ENCODE measurements at regions not wholly inside any gene's neighbourhood (a gene's known extent, or its start where the extent isn't known, plus 50 kb on each side); places are given as distances from the start of the nearest gene placed in this dataset.

GRCh38 chr14:55761651-55762050, 181.6 kb downstream of the KTN1 start:
- no peak for DNase-seq (ENCODE audit: extremely low spot score)
- TF ChIP-seq FOXM1 (IDR thresholded peaks at IDR 0.05; ENCODE audit: borderline replicate concordance) (no peak), ELF4 (IDR thresholded peaks at IDR 0.05) (no peak), LEF1 (IDR thresholded peaks at IDR 0.05; ENCODE audit: borderline replicate concordance) (no peak), L3MBTL2 (conservative IDR thresholded peaks at IDR 0.05) (no peak), SP1 (IDR thresholded peaks at IDR 0.05) (no peak), ARNT (IDR thresholded peaks at IDR 0.05) (no peak), TARDBP (IDR thresholded peaks at IDR 0.05) (no peak), CTBP1 (IDR thresholded peaks at IDR 0.05; ENCODE audit: borderline replicate concordance) (no peak), FOXK2 (IDR thresholded peaks at IDR 0.05) (no peak), SUZ12 (IDR thresholded peaks at IDR 0.05) (no peak), HDGF (IDR thresholded peaks at IDR 0.05; ENCODE audit: borderline replicate concordance) (no peak), ZNF384 (IDR thresholded peaks at IDR 0.05) (no peak), FOXA1 (IDR thresholded peaks at IDR 0.05) (no peak), PKNOX1 (IDR thresholded peaks at IDR 0.05) (no peak), BHLHE40 (IDR thresholded peaks at IDR 0.05; ENCODE audit: borderline replicate concordance) (no peak), NFRKB (IDR thresholded peaks at IDR 0.05) (no peak)
- ChIA-PET POLR2A (no interaction called here), CTCF (no interaction called here)

- no peak for DNase-seq (ENCODE audit: extremely low spot score)
- TF ChIP-seq PKNOX1 (IDR thresholded peaks at IDR 0.05), result no peak
- no peak for TF ChIP-seq LEF1 (IDR thresholded peaks at IDR 0.05; ENCODE audit: borderline replicate concordance)
- TF ChIP-seq FOXA1 (IDR thresholded peaks at IDR 0.05), result no peak
- no peak for TF ChIP-seq SUZ12 (IDR thresholded peaks at IDR 0.05)
- no peak for TF ChIP-seq HDGF (IDR thresholded peaks at IDR 0.05; ENCODE audit: borderline replicate concordance)
- no peak for TF ChIP-seq TARDBP (IDR thresholded peaks at IDR 0.05)
- TF ChIP-seq ELF4 (IDR thresholded peaks at IDR 0.05), result no peak
- ChIA-PET POLR2A (no interaction called here), CTCF (no interaction called here)
These were observed 182.7 kb downstream of the KTN1 start for GRCh38 chr14:55762595-55763232.

GRCh38 chr14:55764784-55765183, 184.8 kb downstream of the KTN1 start:
- no peak for DNase-seq (ENCODE audit: extremely low spot score)
- TF ChIP-seq L3MBTL2 (conservative IDR thresholded peaks at IDR 0.05) (no peak), NFRKB (IDR thresholded peaks at IDR 0.05) (no peak), ARNT (IDR thresholded peaks at IDR 0.05) (no peak), HDGF (IDR thresholded peaks at IDR 0.05; ENCODE audit: borderline replicate concordance) (no peak), FOXA1 (IDR thresholded peaks at IDR 0.05) (no peak), BHLHE40 (IDR thresholded peaks at IDR 0.05; ENCODE audit: borderline replicate concordance) (no peak), PKNOX1 (IDR thresholded peaks at IDR 0.05) (no peak)
- ChIA-PET POLR2A (no interaction called here), CTCF (no interaction called here)

GRCh38 chr14:55766071-55766470, 186.1 kb downstream of the KTN1 start:
- ChIA-PET CTCF (no interaction called here), POLR2A (no interaction called here)
- DNase-seq (ENCODE audit: extremely low spot score), result no peak
- TF ChIP-seq NFRKB (IDR thresholded peaks at IDR 0.05) (no peak), ARNT (IDR thresholded peaks at IDR 0.05) (no peak), LEF1 (IDR thresholded peaks at IDR 0.05; ENCODE audit: borderline replicate concordance) (no peak), HDGF (IDR thresholded peaks at IDR 0.05; ENCODE audit: borderline replicate concordance) (no peak), FOXA1 (IDR thresholded peaks at IDR 0.05) (no peak), ZNF384 (IDR thresholded peaks at IDR 0.05) (no peak), BHLHE40 (IDR thresholded peaks at IDR 0.05; ENCODE audit: borderline replicate concordance) (no peak), SUZ12 (IDR thresholded peaks at IDR 0.05) (no peak), SP1 (IDR thresholded peaks at IDR 0.05) (no peak), FOXK2 (IDR thresholded peaks at IDR 0.05) (no peak), L3MBTL2 (conservative IDR thresholded peaks at IDR 0.05) (no peak), ELF4 (IDR thresholded peaks at IDR 0.05) (no peak), PKNOX1 (IDR thresholded peaks at IDR 0.05) (no peak), TARDBP (IDR thresholded peaks at IDR 0.05) (no peak)

GRCh38 chr14:55767286-55767685, 187.3 kb downstream of the KTN1 start:
- no peak for DNase-seq (ENCODE audit: extremely low spot score)
- ChIA-PET CTCF (no interaction called here), POLR2A (no interaction called here)
- TF ChIP-seq CTBP1 (IDR thresholded peaks at IDR 0.05; ENCODE audit: borderline replicate concordance), result no peak
- TF ChIP-seq ELF4 (IDR thresholded peaks at IDR 0.05), result no peak
- no peak for TF ChIP-seq TARDBP (IDR thresholded peaks at IDR 0.05)
- TF ChIP-seq LEF1 (IDR thresholded peaks at IDR 0.05; ENCODE audit: borderline replicate concordance), result no peak
- TF ChIP-seq ZNF384 (IDR thresholded peaks at IDR 0.05), result no peak
- TF ChIP-seq HDGF (IDR thresholded peaks at IDR 0.05; ENCODE audit: borderline replicate concordance), result no peak
- no peak for TF ChIP-seq FOXK2 (IDR thresholded peaks at IDR 0.05)
- TF ChIP-seq SUZ12 (IDR thresholded peaks at IDR 0.05), result no peak
- TF ChIP-seq BHLHE40 (IDR thresholded peaks at IDR 0.05; ENCODE audit: borderline replicate concordance), result no peak
- no peak for TF ChIP-seq NFRKB (IDR thresholded peaks at IDR 0.05)
- no peak for TF ChIP-seq ARNT (IDR thresholded peaks at IDR 0.05)
- TF ChIP-seq L3MBTL2 (conservative IDR thresholded peaks at IDR 0.05), result no peak
- no peak for TF ChIP-seq SP1 (IDR thresholded peaks at IDR 0.05)

GRCh38 chr14:55769877-55770276, 189.9 kb downstream of the KTN1 start:
- CTCF ChIA-PET, result interaction anchor here (0.9 kb wide), 1 partner anchor 705 kb away, joined by 3 read pairs; no protein-coding TSS in a partner anchor
- no peak for DNase-seq (ENCODE audit: extremely low spot score)
- POLR2A ChIA-PET, result no interaction called here
- no peak for TF ChIP-seq ELF4 (IDR thresholded peaks at IDR 0.05)
- no peak for TF ChIP-seq CTBP1 (IDR thresholded peaks at IDR 0.05; ENCODE audit: borderline replicate concordance)
- TF ChIP-seq HDGF (IDR thresholded peaks at IDR 0.05; ENCODE audit: borderline replicate concordance), result no peak
- no peak for TF ChIP-seq SUZ12 (IDR thresholded peaks at IDR 0.05)
- no peak for TF ChIP-seq PKNOX1 (IDR thresholded peaks at IDR 0.05)
- no peak for TF ChIP-seq LEF1 (IDR thresholded peaks at IDR 0.05; ENCODE audit: borderline replicate concordance)
- TF ChIP-seq NFRKB (IDR thresholded peaks at IDR 0.05), result no peak
- no peak for TF ChIP-seq TARDBP (IDR thresholded peaks at IDR 0.05)
- no peak for TF ChIP-seq ARNT (IDR thresholded peaks at IDR 0.05)

All from HEK293T (cell line).